Retinal pigment epithelial cell (primary cell): ENCODE measurements at regions not wholly inside any gene's neighbourhood (a gene's known extent, or its start where the extent isn't known, plus 50 kb on each side); places are given as distances from the start of the nearest gene placed in this dataset.

Experiments
- DNase-seq: peaks from one replicate; pipeline ENCODE4 v3.0.0-alpha.2; 2010; ENCODE audit warnings: low read depth
- H3K4me3 ChIP-seq: 2 replicates; pipeline ENCODE4 v1.5.1; 2011; ENCODE audit warnings: mild to moderate bottlenecking, low read length, control low read depth, moderate library complexity
- TF ChIP-seq, protein P1 (sequence below): conservative IDR thresholded peaks from 2 replicates; pipeline ENCODE4 v1.5.1; 2011; ENCODE audit warnings: low read depth, low read length, control low read depth, inconsistent platforms

DNA sequence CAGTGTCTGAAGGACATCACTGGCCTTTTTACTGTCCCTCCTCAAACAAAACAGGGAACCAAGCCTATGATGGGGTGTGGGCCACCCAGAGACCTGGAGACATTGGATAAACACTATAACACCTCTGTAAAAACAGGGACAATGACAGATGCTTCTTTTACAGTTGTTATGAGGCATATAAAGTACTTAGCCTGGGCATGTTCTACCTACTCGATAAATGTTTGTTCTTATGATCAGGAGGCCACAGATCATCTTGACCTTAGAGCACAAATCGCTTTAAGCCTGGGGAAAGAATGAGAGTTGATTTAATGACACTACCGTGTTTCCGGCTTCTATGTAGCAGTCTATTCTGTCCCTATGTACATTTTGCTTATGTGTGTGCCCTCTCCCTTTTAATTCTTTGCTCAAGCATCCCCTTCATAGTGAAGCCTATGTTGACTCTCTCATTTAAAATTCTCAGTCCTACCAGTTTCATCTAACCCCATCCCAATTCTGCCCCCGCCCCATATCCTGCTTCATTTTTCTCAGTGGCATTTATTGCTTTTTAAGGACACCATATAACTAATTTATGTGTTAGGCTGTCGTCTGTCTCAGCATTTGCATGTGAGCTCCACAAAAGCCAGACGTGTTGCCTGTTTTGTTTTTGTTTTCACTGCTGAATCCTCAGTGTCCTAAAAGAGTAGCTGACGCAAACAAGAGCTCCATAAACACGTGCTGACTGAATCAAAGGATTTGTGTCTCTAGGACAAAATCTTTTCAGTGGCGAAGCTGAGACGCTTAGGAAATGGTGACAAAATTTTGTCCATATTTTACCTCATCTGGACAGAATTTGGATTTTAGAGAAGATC, 182.3 kb upstream of the ST6GAL2 start:
- TF ChIP-seq, protein P1, sequence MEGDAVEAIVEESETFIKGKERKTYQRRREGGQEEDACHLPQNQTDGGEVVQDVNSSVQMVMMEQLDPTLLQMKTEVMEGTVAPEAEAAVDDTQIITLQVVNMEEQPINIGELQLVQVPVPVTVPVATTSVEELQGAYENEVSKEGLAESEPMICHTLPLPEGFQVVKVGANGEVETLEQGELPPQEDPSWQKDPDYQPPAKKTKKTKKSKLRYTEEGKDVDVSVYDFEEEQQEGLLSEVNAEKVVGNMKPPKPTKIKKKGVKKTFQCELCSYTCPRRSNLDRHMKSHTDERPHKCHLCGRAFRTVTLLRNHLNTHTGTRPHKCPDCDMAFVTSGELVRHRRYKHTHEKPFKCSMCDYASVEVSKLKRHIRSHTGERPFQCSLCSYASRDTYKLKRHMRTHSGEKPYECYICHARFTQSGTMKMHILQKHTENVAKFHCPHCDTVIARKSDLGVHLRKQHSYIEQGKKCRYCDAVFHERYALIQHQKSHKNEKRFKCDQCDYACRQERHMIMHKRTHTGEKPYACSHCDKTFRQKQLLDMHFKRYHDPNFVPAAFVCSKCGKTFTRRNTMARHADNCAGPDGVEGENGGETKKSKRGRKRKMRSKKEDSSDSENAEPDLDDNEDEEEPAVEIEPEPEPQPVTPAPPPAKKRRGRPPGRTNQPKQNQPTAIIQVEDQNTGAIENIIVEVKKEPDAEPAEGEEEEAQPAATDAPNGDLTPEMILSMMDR, result no peak
- DNase-seq, result no peak
- no peak overlapping the region for H3K4me3 ChIP-seq

DNA sequence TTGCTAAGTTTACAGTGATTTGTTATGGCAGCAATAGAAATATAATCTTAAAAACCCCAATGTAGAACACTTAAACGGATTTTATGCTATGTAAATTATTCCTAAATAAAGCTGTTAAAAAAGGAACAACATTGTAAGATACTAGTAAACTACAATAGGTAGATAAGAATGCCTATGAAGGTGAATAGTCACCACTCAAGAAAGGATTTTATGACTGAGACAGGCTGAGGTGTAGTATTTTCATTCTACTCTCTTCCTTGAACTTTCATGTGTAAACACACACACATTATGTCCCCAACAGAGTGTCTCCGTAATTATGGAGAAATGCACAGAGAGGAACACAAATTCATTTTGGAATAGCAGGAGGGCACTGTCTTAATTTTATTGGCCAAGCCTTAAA, 183.9 kb upstream of the ST6GAL2 start:
- TF ChIP-seq, protein P1, result no peak
- H3K4me3 ChIP-seq, result no peak overlapping the region
- no peak for DNase-seq

DNA sequence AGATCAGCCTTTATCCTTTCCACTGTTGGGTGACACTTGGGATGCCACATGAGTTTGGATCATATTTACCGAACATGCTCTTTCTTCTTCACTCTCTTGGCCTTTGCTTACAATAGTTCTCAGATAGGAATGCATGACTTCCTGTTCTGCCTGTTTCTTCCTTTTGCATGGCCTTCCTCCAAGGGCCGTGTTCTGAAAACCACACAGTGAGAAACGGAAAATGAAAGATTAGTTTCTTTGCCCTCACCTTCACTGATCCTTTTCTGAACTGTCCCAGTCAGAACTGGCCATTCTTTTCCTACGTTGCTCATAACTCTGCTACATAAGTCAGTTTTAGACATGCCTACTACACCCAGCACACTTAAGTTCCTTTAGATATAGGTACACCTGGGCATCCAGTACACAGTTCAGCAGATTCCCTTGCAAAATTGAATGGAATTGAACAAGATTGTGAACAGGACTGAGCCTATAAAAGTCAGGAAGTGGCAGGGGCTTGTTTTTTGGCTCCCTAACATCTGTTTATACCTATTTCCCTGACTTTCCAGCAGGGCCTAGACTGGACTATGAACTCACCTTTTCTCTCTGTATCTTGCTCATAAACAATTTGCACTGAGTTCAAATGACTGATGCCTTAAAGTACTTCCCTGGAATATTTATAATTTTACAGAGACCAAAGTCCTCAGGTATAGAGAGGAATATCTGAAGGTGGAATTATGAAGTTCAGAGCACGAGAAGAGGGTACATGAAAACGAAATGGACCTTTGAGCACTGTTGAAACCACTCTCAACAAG, 186.4 kb upstream of the ST6GAL2 start:
- DNase-seq, result no peak
- H3K4me3 ChIP-seq, result no peak overlapping the region
- TF ChIP-seq, protein P1, result no peak

DNA sequence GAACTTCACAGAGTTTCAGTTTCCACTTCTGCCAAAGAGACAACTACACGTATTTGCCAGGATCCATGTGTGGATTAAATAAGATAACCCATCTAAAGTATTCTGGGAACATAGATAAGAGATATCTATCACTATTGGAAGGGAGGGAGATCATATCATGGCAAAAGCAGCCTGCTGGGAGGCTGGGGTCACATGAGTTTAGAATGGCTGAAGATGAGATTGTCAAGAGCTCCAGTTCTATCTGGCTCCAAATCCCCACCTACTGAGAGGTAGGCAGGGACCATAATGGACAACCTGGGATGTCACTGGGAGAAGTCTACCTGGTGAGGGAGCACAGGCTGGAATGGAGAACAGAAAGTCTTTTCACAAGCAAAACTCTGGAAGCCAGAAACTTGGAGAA, 192.6 kb upstream of the ST6GAL2 start:
- DNase-seq, result no peak
- no peak overlapping the region for H3K4me3 ChIP-seq
- TF ChIP-seq, protein P1, result no peak

DNA sequence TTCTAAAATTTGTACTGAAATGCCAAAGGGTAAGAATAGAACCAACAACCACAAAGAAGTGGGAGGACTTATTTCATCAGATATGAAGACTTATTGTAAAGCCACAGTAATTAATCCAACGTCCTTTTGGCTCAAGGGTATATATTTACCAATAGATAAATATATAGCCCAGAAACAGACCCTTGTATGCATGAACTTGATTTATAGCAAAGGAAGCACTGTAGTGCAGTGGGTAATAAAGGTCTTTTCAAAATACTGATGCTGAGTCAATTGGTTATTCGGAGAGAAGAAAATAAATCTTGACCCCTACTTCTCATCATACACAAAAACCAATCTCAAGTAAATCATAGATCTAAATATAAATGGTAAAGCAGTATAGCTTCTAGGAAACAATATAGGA, 200.5 kb upstream of the ST6GAL2 start:
- no peak for DNase-seq
- TF ChIP-seq, protein P1, result no peak
- H3K4me3 ChIP-seq, result no peak overlapping the region

DNA sequence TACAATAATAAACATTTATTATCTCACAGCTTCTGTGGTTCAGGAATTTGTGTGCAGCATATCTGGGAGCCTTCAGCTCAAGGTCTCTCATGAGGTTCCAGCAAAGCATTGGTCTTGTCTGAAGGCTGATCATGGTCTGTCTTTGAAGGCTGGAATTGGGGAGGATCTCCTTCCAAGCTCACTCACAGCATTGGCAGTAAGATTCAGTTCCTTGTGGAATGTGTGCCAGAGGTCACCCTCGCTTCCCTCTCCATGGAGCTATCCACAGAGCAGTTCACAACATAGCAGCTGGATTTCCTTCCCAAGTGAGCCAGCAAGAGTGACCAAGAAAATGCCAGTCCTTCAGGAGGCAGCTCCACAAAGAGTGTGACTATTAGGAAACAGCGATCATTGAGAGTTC, 202.2 kb upstream of the ST6GAL2 start:
- DNase-seq, result no peak
- H3K4me3 ChIP-seq, result no peak overlapping the region
- TF ChIP-seq, protein P1, result no peak
